H9 (cell line): ENCODE measurements at regions not wholly inside any gene's neighbourhood (a gene's known extent, or its start where the extent isn't known, plus 50 kb on each side); places are given as distances from the start of the nearest gene placed in this dataset.

Source experiments
- DNase-seq: peaks from one replicate; pipeline ENCODE4 v3.0.0-alpha.2; 2017
- H2AFZ ChIP-seq: one replicate; pipeline ENCODE4 v1.6.1; 2013; ENCODE audit warnings: mild to moderate bottlenecking, low read length, control low read depth, moderate library complexity
- H2AK5ac ChIP-seq: 2 replicates; pipeline ENCODE4 v1.6.1; 2013; ENCODE audit warnings: low read length, control low read depth, mixed read lengths; ENCODE audit not compliant: insufficient read length
- H2BK120ac ChIP-seq: one replicate; pipeline ENCODE4 v1.6.1; 2013; ENCODE audit warnings: low read depth, mild to moderate bottlenecking, low read length, control low read depth, inconsistent platforms; ENCODE audit not compliant: poor library complexity, severe bottlenecking
- H2BK12ac ChIP-seq: 2 replicates; pipeline ENCODE4 v1.6.1; 2013; ENCODE audit warnings: low read length, control low read depth, mixed read lengths, low read depth; ENCODE audit not compliant: insufficient read length
- H2BK15ac ChIP-seq: 2 replicates; pipeline ENCODE4 v1.6.1; 2013; ENCODE audit warnings: low read depth, low read length, control low read depth
- H2BK20ac ChIP-seq: one replicate; pipeline ENCODE4 v1.6.1; 2013; ENCODE audit warnings: low read depth, mild to moderate bottlenecking, low read length, control low read depth, inconsistent platforms; ENCODE audit not compliant: poor library complexity, severe bottlenecking
- H2BK5ac ChIP-seq: 2 replicates; pipeline ENCODE4 v1.6.1; 2013; ENCODE audit warnings: low read length, control low read depth, mixed read lengths; ENCODE audit not compliant: insufficient read length
- H3K14ac ChIP-seq: 2 replicates; pipeline ENCODE4 v1.6.1; 2013; ENCODE audit warnings: low read length, control low read depth; ENCODE audit not compliant: insufficient read depth
- H3K18ac ChIP-seq: 2 replicates; pipeline ENCODE4 v1.6.1; 2013; ENCODE audit warnings: low read depth, mild to moderate bottlenecking, mixed read lengths, low read length, control low read depth; ENCODE audit not compliant: insufficient read length
- H3K23ac ChIP-seq: 2 replicates; pipeline ENCODE4 v1.6.1; 2013; ENCODE audit warnings: low read length, control low read depth, mixed read lengths, low read depth; ENCODE audit not compliant: insufficient read length
- H3K23me2 ChIP-seq: 2 replicates; pipeline ENCODE4 v1.6.1; 2013; ENCODE audit warnings: low read depth, mild to moderate bottlenecking, mixed read lengths, low read length, control low read depth; ENCODE audit not compliant: insufficient read length, poor library complexity, severe bottlenecking
- H3K27ac ChIP-seq: 2 replicates; pipeline ENCODE4 v1.5.1; 2013; ENCODE audit warnings: low read length, control low read depth, mixed read lengths, low read depth; ENCODE audit not compliant: insufficient read length
- H3K27me3 ChIP-seq: 2 replicates; pipeline ENCODE4 v1.6.1; 2013; ENCODE audit warnings: low read length, control low read depth, inconsistent platforms; ENCODE audit not compliant: insufficient read depth
- H3K4ac ChIP-seq: 2 replicates; pipeline ENCODE4 v1.6.1; 2013; ENCODE audit warnings: low read depth, mild to moderate bottlenecking, control low read depth, inconsistent platforms, low read length, moderate library complexity
- H3K4me1 ChIP-seq: 2 replicates; pipeline ENCODE4 v1.6.1; 2013; ENCODE audit warnings: low read length, control low read depth, inconsistent platforms; ENCODE audit not compliant: insufficient read depth
- H3K4me2 ChIP-seq: 2 replicates; pipeline ENCODE4 v1.6.1; 2013; ENCODE audit warnings: low read length, control low read depth, mixed read lengths; ENCODE audit not compliant: insufficient read length, insufficient read depth
- H3K56ac ChIP-seq: 2 replicates; pipeline ENCODE4 v1.6.1; 2013; ENCODE audit warnings: low read depth, mild to moderate bottlenecking, mixed read lengths, low read length, control low read depth; ENCODE audit not compliant: insufficient read length
- H3K79me1 ChIP-seq: 2 replicates; pipeline ENCODE4 v1.6.1; 2013; ENCODE audit warnings: low read depth, mild to moderate bottlenecking, moderate library complexity, low read length, control low read depth, inconsistent platforms; ENCODE audit not compliant: insufficient read depth, poor library complexity, severe bottlenecking
- H3K79me2 ChIP-seq: 2 replicates; pipeline ENCODE4 v1.6.1; 2013; ENCODE audit warnings: low read length, control low read depth, inconsistent platforms; ENCODE audit not compliant: insufficient read depth
- H3K9ac ChIP-seq: 2 replicates; pipeline ENCODE4 v1.6.1; 2013; ENCODE audit warnings: low read length, control low read depth, mixed read lengths; ENCODE audit not compliant: insufficient read length; ENCODE audit errors: extremely low read depth
- H3K9me3 ChIP-seq: one replicate; pipeline ENCODE4 v1.6.1; 2013; ENCODE audit warnings: low read depth, low read length, inconsistent platforms; ENCODE audit not compliant: control insufficient read depth
- H3T11ph ChIP-seq: one replicate; pipeline ENCODE4 v1.6.1; 2013; ENCODE audit warnings: mild to moderate bottlenecking, low read length, control low read depth, inconsistent platforms
- H4K20me1 ChIP-seq: one replicate; pipeline ENCODE4 v1.6.1; 2013; ENCODE audit not compliant: control insufficient read depth, insufficient read length, insufficient read depth
- H4K5ac ChIP-seq: 2 replicates; pipeline ENCODE4 v1.6.1; 2013; ENCODE audit warnings: low read depth, mild to moderate bottlenecking, mixed read lengths, low read length, control low read depth; ENCODE audit not compliant: insufficient read length
- H4K8ac ChIP-seq: replicated peaks from 2 replicates; pipeline ENCODE4 v1.6.1; 2013; ENCODE audit warnings: low read length, control low read depth, mixed read lengths, low read depth; ENCODE audit not compliant: insufficient read length
- H4K91ac ChIP-seq: 2 replicates; pipeline ENCODE4 v1.6.1; 2013; ENCODE audit warnings: low read depth, mild to moderate bottlenecking, moderate library complexity, mixed read lengths, low read length, control low read depth; ENCODE audit not compliant: insufficient read length
- H3K27ac Mint-ChIP-seq, 3 experiments: 2 replicates in 2 of 3; 3 replicates in 1 of 3; pipeline ENCODE4 v1.8.0; 2020 to 2021; ENCODE audit warnings: mixed read lengths in 3 of 3, mild to moderate bottlenecking in 1 of 3, moderate library complexity in 1 of 3
- H3K27me3 Mint-ChIP-seq: 2 replicates; pipeline ENCODE4 v1.8.0; 2021; ENCODE audit warnings: low read depth, mild to moderate bottlenecking, moderate library complexity, mixed read lengths
- H3K36me3 Mint-ChIP-seq, 3 experiments: 2 replicates in 2 of 3; 3 replicates in 1 of 3; pipeline ENCODE4 v1.8.0; 2020 to 2021; ENCODE audit warnings: low read depth in 3 of 3, mixed read lengths in 3 of 3; ENCODE audit not compliant: insufficient read depth in 1 of 3
- H3K4me1 Mint-ChIP-seq, 2 experiments: 2 replicates each; pipeline ENCODE4 v1.8.0; 2020; ENCODE audit warnings: mixed read lengths in 2 of 2
- H3K4me3 Mint-ChIP-seq, 2 experiments: 2 replicates in 1 of 2; 3 replicates in 1 of 2; pipeline ENCODE4 v1.8.0; 2020 to 2021; ENCODE audit warnings: mild to moderate bottlenecking in 2 of 2, mixed read lengths in 2 of 2, moderate library complexity in 1 of 2
- H3K9me3 Mint-ChIP-seq, 2 experiments: 2 replicates in 1 of 2; 3 replicates in 1 of 2; pipeline ENCODE4 v1.8.0; 2020; ENCODE audit warnings: mild to moderate bottlenecking in 2 of 2, mixed read lengths in 2 of 2, moderate library complexity in 1 of 2
- CTCF ChIP-seq: fragments of 200-600 bp; sonication (generic); conservative IDR thresholded peaks from 3 replicates; pipeline ENCODE4 v1.8.0; 2021; ENCODE audit warnings: antibody characterized with exemption, mild to moderate bottlenecking
- WGBS: extraction: QIAGEN DNeasy Blood & Tissue Kit; methylation state at CpG from one replicate; pipeline ENCODE4 v1.1.7; 2013; ENCODE audit warnings: missing lambda C conversion rate, low lambda C conversion rate, mixed read lengths; ENCODE audit not compliant: insufficient read length; ENCODE audit errors: extremely low coverage; 5-methylcytosine and 5-hydroxymethylcytosine counted together

GRCh38 chr2:236954641-236955040 is 131.0 kb upstream of the COPS8 start:
- peaks cover 3% of the 10 kb centered on the region in 2 experiments for H3K4me1 Mint-ChIP-seq
- no CpG with 5 or more reads among the region's 3 CpGs for WGBS
- DNase-seq: no peak

More at GRCh38 chr2:236954641-236955040, 131.0 kb upstream of the COPS8 start:
- Histone ChIP-seq H3T11ph (no peak overlapping the region), H2BK12ac (no peak overlapping the region), H3K18ac (no peak overlapping the region), H2BK5ac (no peak overlapping the region), H3K79me1 (no peaks in the 10 kb centered on the region), H3K23me2 (no peaks in the 10 kb centered on the region), H3K14ac (no peak overlapping the region), H2BK120ac (no peak overlapping the region), H4K91ac (no peak overlapping the region), H3K9me3 (no peaks in the 10 kb centered on the region), H3K9ac (no peak overlapping the region), H4K5ac (no peak overlapping the region), H2AK5ac (no peak overlapping the region), H2AFZ (no peak overlapping the region), H3K4me2 (no peak overlapping the region), H4K20me1 (no peaks in the 10 kb centered on the region), H3K4ac (no peak overlapping the region), H2BK15ac (no peak overlapping the region), H3K23ac (no peak overlapping the region), H4K8ac (no peak overlapping the region), H2BK20ac (no peak overlapping the region), H3K27ac (no peak overlapping the region), H3K4me1 (no peaks in the 10 kb centered on the region), H3K27me3 (no peaks in the 10 kb centered on the region), H3K79me2 (no peaks in the 10 kb centered on the region), H3K56ac (no peak overlapping the region)
- TF ChIP-seq CTCF: no peak
- Mint-ChIP-seq H3K9me3 (peaks cover 13 to 15% of the 10 kb centered on the region in 2 experiments), H3K27ac (no peak overlapping the region), H3K36me3 (peaks cover 10 to 15% (median 10%) of the 10 kb centered on the region in 3 experiments), H3K27me3 (peaks cover 16% of the 10 kb centered on the region), H3K4me3 (no peak overlapping the region)
